ENCODE measurements at regions not wholly inside any gene's neighbourhood (a gene's known extent, or its start where the extent isn't known, plus 50 kb on each side); places are given as distances from the start of the nearest gene placed in this dataset.
"Not testable (repeated sequence)": the region's sequence is repeated elsewhere in the genome, so short reads cannot be mapped to it uniquely, and the experiment has no call there.

DNA sequence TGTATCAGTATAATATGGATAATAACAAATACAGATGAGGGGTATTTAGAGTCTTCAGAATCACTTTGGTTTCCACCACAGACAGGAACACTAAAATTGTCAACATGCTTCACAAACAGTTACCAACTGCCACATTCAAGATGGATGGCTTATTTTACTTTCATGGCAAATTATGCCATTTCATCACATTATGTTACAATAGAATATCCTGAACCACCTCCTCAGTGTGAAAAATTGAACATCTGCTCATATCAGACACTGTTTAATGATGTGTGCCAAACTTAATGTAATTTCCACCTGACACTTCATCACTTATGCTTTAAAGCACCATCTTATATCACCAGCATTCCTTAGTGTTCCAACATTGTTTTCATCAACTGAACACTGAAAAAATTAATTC lies 357.4 kb downstream of the KCNN2 start:
- no peak overlapping the region for H3K4me3 ChIP-seq
- no peaks in the 10 kb centered on the region for H3K27me3 ChIP-seq
- no peak for TF ChIP-seq CTCF (IDR thresholded peaks at IDR 0.05)
- TF ChIP-seq EP300 (IDR thresholded peaks at IDR 0.05), result no peak
- no peak for TF ChIP-seq POLR2A (IDR thresholded peaks at IDR 0.05)
- TF ChIP-seq POLR2AphosphoS5 (IDR thresholded peaks at IDR 0.05), result no peak
- no peak for ATAC-seq
- H3K9me3 ChIP-seq, result peaks cover 0 to 29% (median 0%) of the 10 kb centered on the region in 3 donors
- no peaks in the 10 kb centered on the region for H3K4me1 ChIP-seq
- H3K27ac ChIP-seq, result no peak overlapping the region
- H3K36me3 ChIP-seq, result no peaks in the 10 kb centered on the region

- Histone ChIP-seq H3K36me3 (no peaks in the 10 kb centered on the region), H3K27ac (no peak overlapping the region), H3K4me3 (no peak overlapping the region), H3K27me3 (no peaks in the 10 kb centered on the region), H3K4me1 (no peaks in the 10 kb centered on the region), H3K9me3 (peaks cover 0 to 23% (median 0%) of the 10 kb centered on the region in 3 donors)
- ATAC-seq, result no peak
- WGBS, 2 donors (ENCODE audit: low coverage in 1 of 2), result 76 to 92% methylated on average over 1 of the region's 1 CpG
- no peak for TF ChIP-seq POLR2AphosphoS5 (IDR thresholded peaks at IDR 0.05)
- no peak for TF ChIP-seq CTCF (IDR thresholded peaks at IDR 0.05)
- no peak for TF ChIP-seq EP300 (IDR thresholded peaks at IDR 0.05)
- TF ChIP-seq POLR2A (IDR thresholded peaks at IDR 0.05), result no peak
Measured at GRCh38 chr5:114716955-114717354, 355.1 kb downstream of the KCNN2 start.

DNA sequence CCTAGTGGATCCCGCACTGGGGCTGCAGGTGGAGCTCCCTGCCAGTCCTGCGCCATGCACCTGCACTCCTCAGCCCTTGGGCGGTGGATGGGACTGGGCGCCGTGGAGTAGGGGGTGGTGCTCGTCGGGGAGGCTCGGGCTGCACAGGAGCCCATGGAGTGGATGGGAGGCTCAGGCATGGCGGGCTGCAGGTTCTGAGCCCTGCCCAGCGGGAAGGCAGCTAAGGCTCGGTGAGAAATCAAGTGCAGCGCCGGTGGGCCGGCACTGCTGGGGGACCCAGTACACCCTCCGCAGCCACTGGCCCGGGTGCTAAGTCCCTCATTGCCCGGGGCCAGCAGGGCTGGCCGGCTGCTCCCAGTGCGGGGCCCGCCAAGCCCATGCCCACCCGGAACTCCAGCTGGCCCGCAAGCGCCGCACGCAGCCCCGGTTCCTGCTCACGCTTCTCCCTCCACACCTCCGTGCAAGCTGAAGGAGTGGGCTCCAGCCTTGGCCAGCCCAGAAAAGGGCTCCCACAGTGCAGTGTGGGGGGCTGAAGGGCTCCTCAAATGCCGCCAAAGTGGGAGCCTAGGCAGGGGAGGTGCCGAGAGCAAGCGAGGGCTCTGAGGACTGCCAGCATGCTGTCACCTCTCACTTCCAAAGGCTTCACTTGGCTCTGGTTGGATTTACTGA lies 342.5 kb downstream of the KCNN2 start:
- H3K4me3 ChIP-seq, H3K27me3 ChIP-seq, H3K27ac ChIP-seq, H3K36me3 ChIP-seq, H3K9me3 ChIP-seq, ATAC-seq, H3K4me1 ChIP-seq: not testable (repeated sequence)
- no CpG with 5 or more reads among the region's 31 CpGs for WGBS, 2 donors (ENCODE audit: low coverage in 1 of 2)

GRCh38 chr5:114702731-114703130 lies 340.9 kb downstream of the KCNN2 start:
- no peak for TF ChIP-seq CTCF (IDR thresholded peaks at IDR 0.05)
- TF ChIP-seq EP300 (IDR thresholded peaks at IDR 0.05), result no peak
- no peak for TF ChIP-seq POLR2A (IDR thresholded peaks at IDR 0.05)
- TF ChIP-seq POLR2AphosphoS5 (IDR thresholded peaks at IDR 0.05), result no peak
- Histone ChIP-seq H3K27ac (no peak overlapping the region), H3K27me3 (no peaks in the 10 kb centered on the region), H3K4me3 (no peak overlapping the region), H3K36me3 (no peaks in the 10 kb centered on the region), H3K9me3 (no peaks in the 10 kb centered on the region), H3K4me1 (no peaks in the 10 kb centered on the region)
- 67 to 81% methylated on average over 1 of the region's 1 CpG for WGBS, 2 donors (ENCODE audit: low coverage in 1 of 2)
- no peak for ATAC-seq

DNA sequence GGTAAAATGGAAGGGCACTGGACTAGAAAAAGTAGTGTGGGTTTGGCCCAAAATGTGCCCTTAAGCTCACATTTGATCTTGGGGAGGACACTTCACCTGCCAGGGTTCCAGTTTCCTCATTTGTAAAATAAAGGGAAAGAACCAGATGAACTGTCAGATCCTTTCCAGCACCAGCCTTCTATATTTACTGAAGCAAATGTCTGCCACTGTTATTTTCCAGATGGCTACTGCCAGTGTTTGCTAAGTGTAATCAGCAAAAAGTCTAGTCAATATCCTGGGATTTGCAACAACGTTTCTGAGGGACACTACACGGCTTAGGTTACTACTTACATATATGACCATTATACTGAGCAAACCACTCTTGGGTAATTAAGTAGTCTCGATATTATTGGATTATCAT lies 340.3 kb downstream of the KCNN2 start:
- no peaks in the 10 kb centered on the region for H3K27me3 ChIP-seq
- TF ChIP-seq POLR2AphosphoS5 (IDR thresholded peaks at IDR 0.05), result no peak
- TF ChIP-seq CTCF (IDR thresholded peaks at IDR 0.05), result no peak
- TF ChIP-seq EP300 (IDR thresholded peaks at IDR 0.05), result no peak
- no peak for TF ChIP-seq POLR2A (IDR thresholded peaks at IDR 0.05)
- 45 to 70% methylated on average over 2 to 3 of the region's 3 CpGs for WGBS, 2 donors (ENCODE audit: low coverage in 1 of 2)
- H3K4me3 ChIP-seq, result no peak overlapping the region
- H3K9me3 ChIP-seq, result no peaks in the 10 kb centered on the region
- no peak for ATAC-seq
- H3K27ac ChIP-seq, result no peak overlapping the region
- no peaks in the 10 kb centered on the region for H3K36me3 ChIP-seq
- no peaks in the 10 kb centered on the region for H3K4me1 ChIP-seq
